Prostate gland (tissue), 2 donors: ENCODE measurements at regions not wholly inside any gene's neighbourhood (a gene's known extent, or its start where the extent isn't known, plus 50 kb on each side); places are given as distances from the start of the nearest gene placed in this dataset.

ENCODE experiments used
- DNase-seq: peaks from one replicate; pipeline ENCODE4 v3.0.0-alpha.2; 2019; ENCODE audit warnings: low spot score
- H3K27ac ChIP-seq, 2 donors: fragments of 200-600 bp; sonication (generic); 2 replicates each; pipeline ENCODE4 v1.5.1; 2017 to 2019
- H3K27me3 ChIP-seq: fragments of 200-600 bp; sonication (generic); replicated peaks from 2 replicates; pipeline ENCODE4 v1.5.1; 2019; ENCODE audit not compliant: insufficient read depth
- H3K36me3 ChIP-seq, 2 donors: fragments of 200-600 bp; sonication (generic); 1 replicate in 1 of 2; 2 replicates in 1 of 2; pipeline versions ENCODE4 v1.5.1 to v1.8.1; 2017 to 2019
- H3K4me1 ChIP-seq: fragments of 200-600 bp; sonication (generic); replicated peaks from 2 replicates; pipeline ENCODE4 v1.5.1; 2019
- H3K4me3 ChIP-seq, 2 donors: fragments of 200-600 bp; sonication (generic); 2 replicates each; pipeline ENCODE4 v1.5.1; 2017 to 2019
- H3K9me3 ChIP-seq: fragments of 200-600 bp; sonication (generic); 2 replicates; pipeline ENCODE4 v1.5.1; 2017
- POLR2A ChIP-seq: fragments of 450-650 bp; IDR thresholded peaks from one replicate; pipeline ENCODE4 v1.6.1; 2016; ENCODE audit warnings: antibody characterized with exemption, mild to moderate bottlenecking
- POLR2AphosphoS5 ChIP-seq: sonication (generic); formaldehyde crosslinking; IDR thresholded peaks from one replicate; pipeline ENCODE4 v1.6.1; 2017; ENCODE audit warnings: antibody characterized with exemption
- WGBS: methylation state at CpG from one replicate; pipeline ENCODE4 v1.1.5; 2018; 5-methylcytosine and 5-hydroxymethylcytosine counted together
- intact Hi-C: fragments of 100-400 bp; cut with DNase I; formaldehyde crosslinking; loops from one replicate; pipeline ENCODE4 v1.14.2; 2022
- TF ChIP-seq, protein P1 (sequence below), 4 experiments: fragments of 200-600 bp in 2 of 4; fragments of 450-650 bp in 2 of 4; sonication (generic) in 2 of 4; IDR thresholded peaks; 1 replicate in 3 of 4; 2 replicates in 1 of 4; pipeline ENCODE4 v1.5.1; 2016 to 2019; ENCODE audit warnings: antibody characterized with exemption in 4 of 4, mild to moderate bottlenecking in 2 of 4, moderate library complexity in 2 of 4

DNA sequence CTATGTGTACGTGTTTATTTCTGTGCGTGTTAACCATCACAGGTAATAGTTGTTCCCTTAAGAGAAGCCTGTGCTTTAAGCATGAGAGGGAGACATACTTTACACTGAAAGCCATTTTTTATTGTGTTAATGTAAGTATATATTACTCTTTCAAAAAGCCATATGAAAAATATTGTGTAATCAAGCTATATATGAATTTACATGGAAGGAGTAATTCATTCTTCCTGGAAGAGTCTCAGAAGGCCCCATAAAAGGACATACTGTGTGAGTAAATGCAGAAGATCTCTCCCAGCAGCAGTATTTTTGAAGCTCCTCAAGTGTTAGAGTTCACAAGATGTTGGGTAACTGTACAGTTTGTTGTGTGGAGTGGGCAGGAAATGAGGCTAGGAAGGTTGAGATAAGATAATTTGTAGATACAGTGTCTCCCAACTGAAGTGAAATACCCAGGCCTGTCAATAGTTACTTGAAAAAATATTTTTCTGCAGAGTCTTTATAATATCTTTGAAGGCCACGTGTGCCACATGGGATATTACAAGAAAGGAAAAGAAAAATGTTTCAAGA, 138.3 kb downstream of the PTGER3 start:
- Histone ChIP-seq H3K27ac (no peak overlapping the region), H3K4me3 (no peak overlapping the region), H3K4me1 (no peaks in the 10 kb centered on the region), H3K27me3 (no peaks in the 10 kb centered on the region), H3K36me3 (no peaks in the 10 kb centered on the region), H3K9me3 (no peaks in the 10 kb centered on the region)
- 85% methylated on average over 3 of the region's 3 CpGs for WGBS
- TF ChIP-seq POLR2A, result no peak
- TF ChIP-seq, protein P1, sequence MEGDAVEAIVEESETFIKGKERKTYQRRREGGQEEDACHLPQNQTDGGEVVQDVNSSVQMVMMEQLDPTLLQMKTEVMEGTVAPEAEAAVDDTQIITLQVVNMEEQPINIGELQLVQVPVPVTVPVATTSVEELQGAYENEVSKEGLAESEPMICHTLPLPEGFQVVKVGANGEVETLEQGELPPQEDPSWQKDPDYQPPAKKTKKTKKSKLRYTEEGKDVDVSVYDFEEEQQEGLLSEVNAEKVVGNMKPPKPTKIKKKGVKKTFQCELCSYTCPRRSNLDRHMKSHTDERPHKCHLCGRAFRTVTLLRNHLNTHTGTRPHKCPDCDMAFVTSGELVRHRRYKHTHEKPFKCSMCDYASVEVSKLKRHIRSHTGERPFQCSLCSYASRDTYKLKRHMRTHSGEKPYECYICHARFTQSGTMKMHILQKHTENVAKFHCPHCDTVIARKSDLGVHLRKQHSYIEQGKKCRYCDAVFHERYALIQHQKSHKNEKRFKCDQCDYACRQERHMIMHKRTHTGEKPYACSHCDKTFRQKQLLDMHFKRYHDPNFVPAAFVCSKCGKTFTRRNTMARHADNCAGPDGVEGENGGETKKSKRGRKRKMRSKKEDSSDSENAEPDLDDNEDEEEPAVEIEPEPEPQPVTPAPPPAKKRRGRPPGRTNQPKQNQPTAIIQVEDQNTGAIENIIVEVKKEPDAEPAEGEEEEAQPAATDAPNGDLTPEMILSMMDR (IDR thresholded peaks at IDR 0.05), result no peak
- TF ChIP-seq POLR2AphosphoS5, result no peak
- DNase-seq, result no peak
- intact Hi-C loops, result no loop called here

DNA sequence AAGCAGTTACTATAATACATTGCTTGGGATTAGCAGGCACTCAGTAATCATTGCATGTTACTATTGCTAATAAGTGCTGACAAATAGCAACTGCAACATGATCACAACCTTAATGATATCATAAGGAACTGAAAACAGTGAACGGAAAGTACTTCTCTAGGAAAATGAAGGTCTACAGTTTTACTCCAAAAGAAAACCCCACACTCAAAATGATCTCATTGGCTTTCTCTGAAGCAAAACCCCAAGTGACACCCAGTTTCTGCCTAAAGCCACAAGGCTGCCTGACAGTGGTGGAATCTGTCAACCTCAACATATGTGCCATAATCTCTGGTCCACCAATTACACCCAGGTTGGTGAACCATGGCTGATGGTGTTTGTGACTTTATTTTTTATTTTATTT, 137.6 kb downstream of the PTGER3 start:
- no peaks in the 10 kb centered on the region for H3K9me3 ChIP-seq
- no peak overlapping the region for H3K27ac ChIP-seq
- H3K36me3 ChIP-seq, result no peaks in the 10 kb centered on the region
- H3K27me3 ChIP-seq, result no peaks in the 10 kb centered on the region
- no peak overlapping the region for H3K4me3 ChIP-seq
- H3K4me1 ChIP-seq, result no peaks in the 10 kb centered on the region
- intact Hi-C loops, result no loop called here
- TF ChIP-seq POLR2A (no peak), POLR2AphosphoS5 (no peak)
- TF ChIP-seq, protein P1 (IDR thresholded peaks at IDR 0.05), result no peak
- no peak for DNase-seq
- WGBS, result 91% methylated on average over 1 of the region's 1 CpG

DNA sequence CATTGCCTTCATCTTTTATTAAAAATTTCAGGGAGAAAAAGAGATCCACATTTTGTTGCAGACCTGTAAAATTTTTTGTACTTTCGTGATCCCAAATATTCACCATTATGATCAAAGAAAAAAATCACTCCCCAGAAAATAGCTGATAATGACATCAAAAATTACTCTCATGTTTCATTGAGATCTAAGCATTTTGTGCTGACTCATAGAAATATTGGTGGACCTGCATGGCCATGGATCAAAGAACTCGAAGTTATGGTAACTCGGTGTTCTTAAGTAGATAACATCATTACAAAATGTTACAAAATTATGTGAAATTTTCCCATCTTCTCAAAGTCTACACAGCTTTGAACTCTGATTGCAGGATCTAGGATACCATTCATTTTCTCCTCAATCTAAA, 135.8 kb downstream of the PTGER3 start:
- H3K27me3 ChIP-seq, result no peaks in the 10 kb centered on the region
- H3K9me3 ChIP-seq, result no peaks in the 10 kb centered on the region
- no peaks in the 10 kb centered on the region for H3K36me3 ChIP-seq
- intact Hi-C loops, result no loop called here
- no peak overlapping the region for H3K4me3 ChIP-seq
- H3K4me1 ChIP-seq, result no peaks in the 10 kb centered on the region
- no peak for DNase-seq
- WGBS, result 48% methylated on average over 3 of the region's 3 CpGs
- no peak overlapping the region for H3K27ac ChIP-seq
- TF ChIP-seq, protein P1 (IDR thresholded peaks at IDR 0.05), result no peak
- TF ChIP-seq POLR2A (no peak), POLR2AphosphoS5 (no peak)

DNA sequence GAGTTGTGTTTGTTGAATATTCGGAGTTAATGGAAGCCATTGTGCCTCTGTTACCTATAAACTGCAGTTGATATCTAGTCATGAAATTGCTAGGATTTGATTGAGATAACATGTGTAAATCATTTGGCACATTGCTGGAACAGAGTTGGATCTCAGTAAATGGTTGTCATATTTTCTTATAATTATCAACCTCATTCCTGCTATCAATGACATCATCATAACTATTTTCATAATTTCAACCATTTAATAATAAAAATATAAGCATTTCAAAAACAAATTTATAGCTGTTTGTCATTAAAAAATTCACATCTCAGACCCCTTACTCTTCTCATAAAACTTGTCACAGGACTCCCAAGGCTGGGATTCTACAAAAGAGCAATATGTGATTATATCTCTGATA, 133.4 kb downstream of the PTGER3 start:
- TF ChIP-seq POLR2A (no peak), POLR2AphosphoS5 (no peak)
- TF ChIP-seq, protein P1 (IDR thresholded peaks at IDR 0.05), result no peak
- H3K9me3 ChIP-seq, result no peaks in the 10 kb centered on the region
- DNase-seq, result no peak
- no peaks in the 10 kb centered on the region for H3K36me3 ChIP-seq
- no peak overlapping the region for H3K27ac ChIP-seq
- no peaks in the 10 kb centered on the region for H3K27me3 ChIP-seq
- 87% methylated on average over 1 of the region's 1 CpG for WGBS
- no peaks in the 10 kb centered on the region for H3K4me1 ChIP-seq
- intact Hi-C loops, result no loop called here
- no peak overlapping the region for H3K4me3 ChIP-seq

DNA sequence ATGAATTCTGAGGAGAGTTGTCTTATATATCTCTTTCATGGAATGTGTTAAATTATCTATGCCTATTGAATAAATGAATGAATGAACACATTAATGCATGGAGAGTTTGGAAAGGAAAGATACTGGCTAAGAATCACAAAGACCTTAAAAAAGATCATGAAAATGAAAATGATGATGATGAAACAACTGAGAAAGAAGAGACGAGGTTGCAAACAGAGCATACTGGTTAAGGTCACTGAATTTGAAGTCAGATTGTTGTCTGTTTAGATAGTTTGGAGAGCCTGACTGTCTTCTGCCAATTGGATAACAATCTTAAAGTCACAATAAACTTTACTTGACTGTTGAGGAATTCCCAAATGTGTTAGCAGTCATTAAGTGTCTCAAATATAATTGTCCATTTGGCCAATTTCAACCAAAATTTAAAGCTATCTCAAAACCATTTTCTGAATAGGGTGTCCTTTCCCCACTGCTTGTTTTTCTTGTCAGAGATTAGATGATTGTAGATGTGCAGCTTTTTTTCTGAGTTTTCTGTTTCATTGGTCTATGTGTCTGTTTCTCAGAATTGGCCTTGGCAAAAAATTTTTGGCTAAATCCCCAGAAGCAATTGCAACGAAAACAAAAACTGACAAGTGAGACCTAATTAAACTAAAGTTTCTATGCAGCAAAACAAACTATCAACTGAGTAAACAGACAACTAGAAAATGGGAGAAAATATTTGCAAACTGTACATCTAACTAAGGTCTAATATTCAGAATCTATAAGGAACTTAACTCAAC, 132.2 kb downstream of the PTGER3 start:
- H3K9me3 ChIP-seq, result no peaks in the 10 kb centered on the region
- intact Hi-C loops, result no loop called here
- H3K27me3 ChIP-seq, result no peaks in the 10 kb centered on the region
- DNase-seq, result no peak
- H3K4me3 ChIP-seq, result no peak overlapping the region
- no peaks in the 10 kb centered on the region for H3K4me1 ChIP-seq
- H3K36me3 ChIP-seq, result no peaks in the 10 kb centered on the region
- WGBS, result 33% methylated on average over 2 of the region's 2 CpGs
- H3K27ac ChIP-seq, result no peak overlapping the region
- TF ChIP-seq, protein P1 (IDR thresholded peaks at IDR 0.05), result no peak
- no peak for TF ChIP-seq POLR2A
- no peak for TF ChIP-seq POLR2AphosphoS5
